ENCODE measurements at regions not wholly inside any gene's neighbourhood (a gene's known extent, or its start where the extent isn't known, plus 50 kb on each side); places are given as distances from the start of the nearest gene placed in this dataset.
"Not testable (repeated sequence)": the region's sequence is repeated elsewhere in the genome, so short reads cannot be mapped to it uniquely, and the experiment has no call there.

GRCh38 chr20:48035961-48036731, 250.9 kb upstream of the SULF2 start:
- ChIA-PET CTCF (ENCODE audit: partially characterized antibody) (no interaction called here), POLR2A (ENCODE audit: partially characterized antibody) (no interaction called here)
- no peak overlapping the region for H3K27ac ChIP-seq (ENCODE audit: low read depth, low read length)
- H3K36me3 Mint-ChIP-seq = no peaks in the 10 kb centered on the region
- no peaks in the 10 kb centered on the region for H3K9me3 ChIP-seq (ENCODE audit: control insufficient read depth in 1 of 2, low read length in 2 of 2)
- intact Hi-C loops (cut with micrococcal nuclease) = no loop called here
- DNase-seq = no peak
- H3K4me3 Mint-ChIP-seq = no peak overlapping the region
- no peaks in the 10 kb centered on the region for H3K4me1 ChIP-seq (ENCODE audit: insufficient read depth, low read length)
- H3K36me3 ChIP-seq (ENCODE audit: insufficient read depth, low read length) = no peaks in the 10 kb centered on the region
- peaks cover 20 to 22% of the 10 kb centered on the region in 2 donors for H3K27me3 Mint-ChIP-seq
- H3K4me1 Mint-ChIP-seq = no peaks in the 10 kb centered on the region
- no peak overlapping the region for H3K4me3 ChIP-seq (ENCODE audit: low read length in 2 of 2)
- H3K27ac Mint-ChIP-seq = no peak overlapping the region
- H3K9me3 Mint-ChIP-seq = peaks cover 0 to 9% (median 2%) of the 10 kb centered on the region in 8 donors
- H3K27me3 ChIP-seq (ENCODE audit: insufficient read depth, low read length) = no peaks in the 10 kb centered on the region

- ChIA-PET CTCF (ENCODE audit: partially characterized antibody) (no interaction called here), POLR2A (ENCODE audit: partially characterized antibody) (no interaction called here)
- no peaks in the 10 kb centered on the region for H3K36me3 ChIP-seq (ENCODE audit: insufficient read depth, low read length)
- intact Hi-C loops (cut with micrococcal nuclease) = no loop called here
- no peaks in the 10 kb centered on the region for H3K27me3 ChIP-seq (ENCODE audit: insufficient read depth, low read length)
- no peaks in the 10 kb centered on the region for H3K9me3 ChIP-seq (ENCODE audit: control insufficient read depth in 1 of 2, low read length in 2 of 2)
- no peaks in the 10 kb centered on the region for H3K4me1 ChIP-seq (ENCODE audit: insufficient read depth, low read length)
- Mint-ChIP-seq H3K27ac (no peak overlapping the region), H3K36me3 (no peaks in the 10 kb centered on the region), H3K27me3 (peaks cover 18 to 23% of the 10 kb centered on the region in 2 donors), H3K4me1 (no peaks in the 10 kb centered on the region), H3K9me3 (peaks cover 0 to 4% (median 0%) of the 10 kb centered on the region in 8 donors), H3K4me3 (no peak overlapping the region)
- H3K4me3 ChIP-seq (ENCODE audit: low read length in 2 of 2) = no peak overlapping the region
- H3K27ac ChIP-seq (ENCODE audit: low read depth, low read length) = no peak overlapping the region
- no peak for DNase-seq
Measured at GRCh38 chr20:48034751-48035150, 249.5 kb upstream of the SULF2 start.

- H3K4me3 Mint-ChIP-seq; H3K27ac ChIP-seq (ENCODE audit: low read depth, low read length); POLR2A ChIA-PET (ENCODE audit: partially characterized antibody); H3K27me3 ChIP-seq (ENCODE audit: insufficient read depth, low read length); H3K27ac Mint-ChIP-seq; H3K9me3 Mint-ChIP-seq; H3K4me3 ChIP-seq (ENCODE audit: low read length in 2 of 2); H3K36me3 Mint-ChIP-seq; intact Hi-C loops (cut with micrococcal nuclease); CTCF ChIA-PET (ENCODE audit: partially characterized antibody); H3K4me1 ChIP-seq (ENCODE audit: insufficient read depth, low read length); DNase-seq; H3K36me3 ChIP-seq (ENCODE audit: insufficient read depth, low read length); H3K9me3 ChIP-seq (ENCODE audit: control insufficient read depth in 1 of 2, low read length in 2 of 2); H3K4me1 Mint-ChIP-seq: not testable (repeated sequence)
- H3K27me3 Mint-ChIP-seq = peaks cover 14 to 24% of the 10 kb centered on the region in 2 donors
Measured at GRCh38 chr20:48033005-48033404, 247.7 kb upstream of the SULF2 start.

DNA sequence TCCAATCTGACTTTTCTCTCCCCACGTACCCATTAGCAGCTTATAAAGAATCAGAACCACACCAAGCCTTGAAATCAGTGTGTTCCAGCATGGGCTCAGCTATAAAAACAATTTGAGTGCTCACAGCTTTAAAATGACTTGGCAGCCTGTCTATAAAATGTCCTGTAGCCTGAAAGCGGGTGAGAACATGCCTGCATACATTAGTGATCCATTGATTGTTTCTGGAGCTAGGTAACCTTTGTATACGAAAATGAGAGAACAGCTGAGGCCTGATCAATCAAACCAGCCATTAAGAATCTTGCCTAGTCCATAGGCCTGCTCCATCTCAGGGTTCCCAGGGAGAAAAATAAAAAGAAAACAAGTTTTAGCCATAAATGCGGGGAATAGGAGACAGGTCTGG, 245.8 kb upstream of the SULF2 start:
- no peaks in the 10 kb centered on the region for H3K36me3 Mint-ChIP-seq
- Histone ChIP-seq H3K27me3 (ENCODE audit: insufficient read depth, low read length) (no peaks in the 10 kb centered on the region), H3K4me3 (ENCODE audit: low read length in 2 of 2) (no peak overlapping the region), H3K4me1 (ENCODE audit: insufficient read depth, low read length) (no peaks in the 10 kb centered on the region), H3K27ac (ENCODE audit: low read depth, low read length) (no peak overlapping the region), H3K36me3 (ENCODE audit: insufficient read depth, low read length) (no peaks in the 10 kb centered on the region), H3K9me3 (ENCODE audit: control insufficient read depth in 1 of 2, low read length in 2 of 2) (no peaks in the 10 kb centered on the region)
- no peak overlapping the region for H3K4me3 Mint-ChIP-seq
- intact Hi-C loops (cut with micrococcal nuclease) = no loop called here
- no peak for DNase-seq
- peaks cover 21 to 22% of the 10 kb centered on the region in 2 donors for H3K27me3 Mint-ChIP-seq
- peaks cover 0 to 4% (median 0%) of the 10 kb centered on the region in 8 donors for H3K9me3 Mint-ChIP-seq
- H3K4me1 Mint-ChIP-seq = no peaks in the 10 kb centered on the region
- CTCF ChIA-PET (ENCODE audit: partially characterized antibody) = no interaction called here
- POLR2A ChIA-PET (ENCODE audit: partially characterized antibody) = no interaction called here
- H3K27ac Mint-ChIP-seq = no peak overlapping the region

- Mint-ChIP-seq H3K4me1 (no peaks in the 10 kb centered on the region), H3K27ac (no peak overlapping the region), H3K4me3 (no peak overlapping the region), H3K27me3 (peaks cover 18 to 25% of the 10 kb centered on the region in 2 donors), H3K36me3 (no peaks in the 10 kb centered on the region), H3K9me3 (peaks cover 0 to 11% (median 2%) of the 10 kb centered on the region in 8 donors)
- ChIA-PET POLR2A (ENCODE audit: partially characterized antibody) (no interaction called here), CTCF (ENCODE audit: partially characterized antibody) (no interaction called here)
- intact Hi-C loops (cut with micrococcal nuclease) = no loop called here
- no peak for DNase-seq
- no peaks in the 10 kb centered on the region for H3K4me1 ChIP-seq (ENCODE audit: insufficient read depth, low read length)
- H3K36me3 ChIP-seq (ENCODE audit: insufficient read depth, low read length) = no peaks in the 10 kb centered on the region
- no peaks in the 10 kb centered on the region for H3K27me3 ChIP-seq (ENCODE audit: insufficient read depth, low read length)
- H3K4me3 ChIP-seq (ENCODE audit: low read length in 2 of 2) = no peak overlapping the region
- no peaks in the 10 kb centered on the region for H3K9me3 ChIP-seq (ENCODE audit: control insufficient read depth in 1 of 2, low read length in 2 of 2)
- no peak overlapping the region for H3K27ac ChIP-seq (ENCODE audit: low read depth, low read length)
Measured at GRCh38 chr20:48026981-48027592, 241.8 kb upstream of the SULF2 start.

DNA sequence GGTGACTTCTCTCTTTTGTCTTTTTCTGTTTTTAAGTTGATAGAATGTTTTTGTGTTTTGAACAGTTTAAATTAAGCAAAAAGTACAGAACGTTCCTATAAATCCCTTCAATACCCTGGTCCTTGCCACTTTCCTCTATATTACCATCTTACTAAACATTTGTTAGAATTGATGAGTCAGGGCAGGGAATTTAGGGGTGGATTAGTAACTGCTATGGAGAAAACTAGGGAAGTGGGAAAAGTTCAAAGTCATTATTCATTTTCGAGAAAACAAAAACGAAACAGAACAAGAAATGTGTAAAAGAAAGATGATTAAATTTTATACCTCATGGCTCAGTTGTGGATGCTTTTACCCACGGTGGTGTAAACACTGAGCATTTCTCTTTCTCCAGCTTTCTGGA, 240.4 kb upstream of the SULF2 start:
- Histone ChIP-seq H3K27me3 (ENCODE audit: insufficient read depth, low read length) (no peaks in the 10 kb centered on the region), H3K4me3 (ENCODE audit: low read length in 2 of 2) (no peak overlapping the region), H3K9me3 (ENCODE audit: control insufficient read depth in 1 of 2, low read length in 2 of 2) (no peaks in the 10 kb centered on the region), H3K36me3 (ENCODE audit: insufficient read depth, low read length) (no peaks in the 10 kb centered on the region), H3K27ac (ENCODE audit: low read depth, low read length) (no peak overlapping the region), H3K4me1 (ENCODE audit: insufficient read depth, low read length) (no peaks in the 10 kb centered on the region)
- H3K9me3 Mint-ChIP-seq = peaks cover 0 to 13% (median 5%) of the 10 kb centered on the region in 8 donors
- ChIA-PET CTCF (ENCODE audit: partially characterized antibody) (no interaction called here), POLR2A (ENCODE audit: partially characterized antibody) (no interaction called here)
- peaks cover 20 to 26% of the 10 kb centered on the region in 2 donors for H3K27me3 Mint-ChIP-seq
- no peak overlapping the region for H3K4me3 Mint-ChIP-seq
- no peak for DNase-seq
- intact Hi-C loops (cut with micrococcal nuclease) = no loop called here
- H3K36me3 Mint-ChIP-seq = no peaks in the 10 kb centered on the region
- no peaks in the 10 kb centered on the region for H3K4me1 Mint-ChIP-seq
- no peak overlapping the region for H3K27ac Mint-ChIP-seq

DNA sequence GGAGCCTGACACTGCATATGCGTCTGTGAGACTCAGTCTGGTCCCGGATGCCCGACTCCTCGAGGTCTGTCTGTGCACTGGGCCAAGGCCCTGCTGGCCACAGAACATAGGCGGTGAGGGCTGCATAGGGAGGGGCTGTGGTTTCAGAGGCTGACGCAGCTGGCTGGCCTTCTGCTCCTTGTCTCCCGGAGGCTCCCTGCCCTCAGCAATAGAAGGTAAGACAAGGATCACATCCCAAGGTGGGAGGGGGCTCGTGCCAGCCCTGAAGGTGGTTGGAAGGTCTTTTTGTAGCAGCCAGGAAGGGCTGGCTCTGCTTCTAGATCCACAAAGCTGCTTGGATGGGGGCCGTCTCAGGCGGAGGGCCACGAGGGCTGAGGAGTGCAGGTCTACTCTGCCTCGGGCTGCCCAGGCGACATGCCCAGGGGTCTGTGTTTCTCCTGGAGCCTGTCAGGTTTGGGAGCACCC, 239.8 kb upstream of the SULF2 start:
- no peaks in the 10 kb centered on the region for H3K36me3 ChIP-seq (ENCODE audit: insufficient read depth, low read length)
- Mint-ChIP-seq H3K4me1 (no peaks in the 10 kb centered on the region), H3K27me3 (peaks cover 24 to 28% of the 10 kb centered on the region in 2 donors), H3K9me3 (peaks cover 0 to 13% (median 5%) of the 10 kb centered on the region in 8 donors), H3K4me3 (no peak overlapping the region), H3K27ac (no peak overlapping the region), H3K36me3 (no peaks in the 10 kb centered on the region)
- no peaks in the 10 kb centered on the region for H3K4me1 ChIP-seq (ENCODE audit: insufficient read depth, low read length)
- ChIA-PET CTCF (ENCODE audit: partially characterized antibody) (no interaction called here), POLR2A (ENCODE audit: partially characterized antibody) (no interaction called here)
- no peaks in the 10 kb centered on the region for H3K9me3 ChIP-seq (ENCODE audit: control insufficient read depth in 1 of 2, low read length in 2 of 2)
- no peaks in the 10 kb centered on the region for H3K27me3 ChIP-seq (ENCODE audit: insufficient read depth, low read length)
- no peak overlapping the region for H3K4me3 ChIP-seq (ENCODE audit: low read length in 2 of 2)
- DNase-seq = no peak
- H3K27ac ChIP-seq (ENCODE audit: low read depth, low read length) = no peak overlapping the region
- intact Hi-C loops (cut with micrococcal nuclease) = no loop called here
